ENCODE measurements at regions not wholly inside any gene's neighbourhood (a gene's known extent, or its start where the extent isn't known, plus 50 kb on each side); places are given as distances from the start of the nearest gene placed in this dataset.

DNA sequence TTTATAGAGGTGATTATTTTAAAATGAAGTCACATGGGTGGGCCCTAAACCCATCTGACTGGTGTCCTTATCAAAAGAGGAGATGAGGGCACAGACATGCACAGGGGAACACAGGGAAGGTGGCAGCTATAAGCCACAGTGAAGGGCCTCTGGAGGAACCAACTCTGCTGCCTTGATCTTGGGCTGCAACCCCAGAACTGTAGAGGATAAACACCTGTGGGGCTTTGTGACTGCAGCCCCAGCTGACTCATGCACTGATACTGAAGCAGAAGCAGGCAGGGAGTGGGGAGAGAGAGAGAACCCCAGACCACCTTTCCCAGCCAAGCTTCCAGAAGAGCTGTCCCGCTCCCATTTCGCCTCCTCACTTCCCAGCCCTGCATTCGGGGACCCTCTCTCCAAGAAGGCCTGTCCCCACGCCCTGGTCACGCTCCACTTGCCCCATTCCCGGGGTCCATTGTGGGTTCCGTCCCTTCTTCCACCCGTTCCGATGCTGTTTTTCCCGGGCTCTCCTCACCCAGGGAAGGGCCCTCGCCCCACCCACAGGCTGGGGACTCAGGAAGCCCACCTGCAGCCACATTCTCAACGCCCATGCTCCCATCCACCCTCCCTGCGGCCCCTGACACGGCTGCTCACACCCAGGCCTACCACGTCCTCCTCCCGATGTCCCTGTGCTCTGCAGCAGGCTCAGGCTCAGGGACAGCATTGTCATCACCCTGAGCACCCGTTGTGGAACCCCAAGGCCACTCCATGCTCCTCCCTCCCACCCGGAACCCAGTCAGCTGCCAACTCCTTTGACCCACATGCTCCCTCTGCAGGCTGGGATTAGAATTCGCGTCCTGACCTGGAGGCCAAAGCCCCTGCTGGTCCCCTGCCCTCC, 90.8 kb upstream of the SHANK2 start:
- H3K27ac ChIP-seq (ENCODE audit: low read depth, low read length, poor library complexity, severe bottlenecking), result no peak overlapping the region
- no peak overlapping the region for H3K4me2 ChIP-seq (ENCODE audit: low read length)
- H3K9me2 ChIP-seq (ENCODE audit: low read depth, low read length), result no peaks in the 10 kb centered on the region
- no peak overlapping the region for H3K9ac ChIP-seq (ENCODE audit: low read length)
- no peak overlapping the region for H3K4me3 ChIP-seq (ENCODE audit: low read depth, low read length, poor library complexity, severe bottlenecking)
- no peaks in the 10 kb centered on the region for H3K79me2 ChIP-seq (ENCODE audit: insufficient read depth, low read length)
- no peaks in the 10 kb centered on the region for H3K9me3 ChIP-seq (ENCODE audit: low read length)
- H3F3A ChIP-seq (ENCODE audit: insufficient read depth, low read length), result no peaks in the 10 kb centered on the region
- TF ChIP-seq, protein P1, sequence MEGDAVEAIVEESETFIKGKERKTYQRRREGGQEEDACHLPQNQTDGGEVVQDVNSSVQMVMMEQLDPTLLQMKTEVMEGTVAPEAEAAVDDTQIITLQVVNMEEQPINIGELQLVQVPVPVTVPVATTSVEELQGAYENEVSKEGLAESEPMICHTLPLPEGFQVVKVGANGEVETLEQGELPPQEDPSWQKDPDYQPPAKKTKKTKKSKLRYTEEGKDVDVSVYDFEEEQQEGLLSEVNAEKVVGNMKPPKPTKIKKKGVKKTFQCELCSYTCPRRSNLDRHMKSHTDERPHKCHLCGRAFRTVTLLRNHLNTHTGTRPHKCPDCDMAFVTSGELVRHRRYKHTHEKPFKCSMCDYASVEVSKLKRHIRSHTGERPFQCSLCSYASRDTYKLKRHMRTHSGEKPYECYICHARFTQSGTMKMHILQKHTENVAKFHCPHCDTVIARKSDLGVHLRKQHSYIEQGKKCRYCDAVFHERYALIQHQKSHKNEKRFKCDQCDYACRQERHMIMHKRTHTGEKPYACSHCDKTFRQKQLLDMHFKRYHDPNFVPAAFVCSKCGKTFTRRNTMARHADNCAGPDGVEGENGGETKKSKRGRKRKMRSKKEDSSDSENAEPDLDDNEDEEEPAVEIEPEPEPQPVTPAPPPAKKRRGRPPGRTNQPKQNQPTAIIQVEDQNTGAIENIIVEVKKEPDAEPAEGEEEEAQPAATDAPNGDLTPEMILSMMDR (IDR thresholded peaks at IDR 0.05; ENCODE audit: low read length), result peak; percentile 49
- no peak for TF ChIP-seq EZH2 (IDR thresholded peaks at IDR 0.05; ENCODE audit: borderline replicate concordance, low read length)
- no peaks in the 10 kb centered on the region for H3K4me1 ChIP-seq (ENCODE audit: insufficient read depth, low read length, severe bottlenecking)
- no peaks in the 10 kb centered on the region for H3K36me3 ChIP-seq (ENCODE audit: insufficient read depth, low read length)
- no peaks in the 10 kb centered on the region; the same call in 1 of the 2 replicates for H3K27me3 ChIP-seq (ENCODE audit: insufficient read depth, low read length)
- no peaks in the 10 kb centered on the region for H4K20me1 ChIP-seq (ENCODE audit: insufficient read depth, low read length)
- H2AFZ ChIP-seq (ENCODE audit: low read length), result no peak overlapping the region

GRCh38 chr11:71342116-71342515, 89.7 kb upstream of the SHANK2 start:
- no peaks in the 10 kb centered on the region for H3K9me2 ChIP-seq (ENCODE audit: low read depth, low read length)
- TF ChIP-seq EZH2 (IDR thresholded peaks at IDR 0.05; ENCODE audit: borderline replicate concordance, low read length), result no peak
- TF ChIP-seq, protein P1 (IDR thresholded peaks at IDR 0.05; ENCODE audit: low read length), result no peak
- no peaks in the 10 kb centered on the region for H3K4me1 ChIP-seq (ENCODE audit: insufficient read depth, low read length, severe bottlenecking)

DNA sequence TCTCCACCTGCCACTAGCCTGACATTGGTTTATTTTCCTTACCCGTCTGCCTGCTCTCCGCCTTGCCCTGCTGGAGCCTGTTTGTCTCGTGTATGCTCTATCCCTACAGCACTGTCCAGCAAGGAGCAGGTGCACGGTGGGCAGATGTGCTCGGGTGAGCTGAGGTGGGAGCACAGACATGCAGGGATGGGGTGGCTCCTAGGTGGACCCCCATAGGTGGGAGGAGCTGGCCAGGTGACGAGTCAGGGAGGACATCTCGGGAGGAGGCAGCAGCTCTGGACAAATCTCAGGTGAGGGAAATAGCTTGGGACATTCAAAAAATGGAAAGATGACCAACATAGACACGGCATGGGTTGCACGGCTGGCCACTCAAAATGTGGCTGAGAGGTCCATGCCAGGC, 89.2 kb upstream of the SHANK2 start:
- Histone ChIP-seq H3K27ac (ENCODE audit: low read depth, low read length, poor library complexity, severe bottlenecking) (no peak overlapping the region), H3K27me3 (ENCODE audit: insufficient read depth, low read length) (no peaks in the 10 kb centered on the region; the same call in 1 of the 2 replicates), H3K79me2 (ENCODE audit: insufficient read depth, low read length) (no peaks in the 10 kb centered on the region)

More at GRCh38 chr11:71342116-71342515, 89.7 kb upstream of the SHANK2 start:
- Histone ChIP-seq H3F3A (ENCODE audit: insufficient read depth, low read length) (no peaks in the 10 kb centered on the region), H3K36me3 (ENCODE audit: insufficient read depth, low read length) (no peaks in the 10 kb centered on the region), H3K27me3 (ENCODE audit: insufficient read depth, low read length) (no peaks in the 10 kb centered on the region; the same call in 1 of the 2 replicates), H3K4me2 (ENCODE audit: low read length) (no peak overlapping the region), H3K4me3 (ENCODE audit: low read depth, low read length, poor library complexity, severe bottlenecking) (no peak overlapping the region), H3K27ac (ENCODE audit: low read depth, low read length, poor library complexity, severe bottlenecking) (no peak overlapping the region), H3K9me3 (ENCODE audit: low read length) (no peaks in the 10 kb centered on the region), H3K9ac (ENCODE audit: low read length) (no peak overlapping the region), H3K79me2 (ENCODE audit: insufficient read depth, low read length) (no peaks in the 10 kb centered on the region), H2AFZ (ENCODE audit: low read length) (no peak overlapping the region), H4K20me1 (ENCODE audit: insufficient read depth, low read length) (no peaks in the 10 kb centered on the region)

More for the DNA sequence above, 89.2 kb upstream of the SHANK2 start:
- TF ChIP-seq, protein P1 (IDR thresholded peaks at IDR 0.05; ENCODE audit: low read length), result no peak
- TF ChIP-seq EZH2 (IDR thresholded peaks at IDR 0.05; ENCODE audit: borderline replicate concordance, low read length), result no peak
- no peaks in the 10 kb centered on the region for H3K9me2 ChIP-seq (ENCODE audit: low read depth, low read length)
- H3F3A ChIP-seq (ENCODE audit: insufficient read depth, low read length), result no peaks in the 10 kb centered on the region
- H3K9me3 ChIP-seq (ENCODE audit: low read length), result no peaks in the 10 kb centered on the region
- no peak overlapping the region for H2AFZ ChIP-seq (ENCODE audit: low read length)
- no peak overlapping the region for H3K4me2 ChIP-seq (ENCODE audit: low read length)
- no peaks in the 10 kb centered on the region for H3K4me1 ChIP-seq (ENCODE audit: insufficient read depth, low read length, severe bottlenecking)
- no peak overlapping the region for H3K4me3 ChIP-seq (ENCODE audit: low read depth, low read length, poor library complexity, severe bottlenecking)
- H4K20me1 ChIP-seq (ENCODE audit: insufficient read depth, low read length), result no peaks in the 10 kb centered on the region
- H3K9ac ChIP-seq (ENCODE audit: low read length), result no peak overlapping the region
- no peaks in the 10 kb centered on the region for H3K36me3 ChIP-seq (ENCODE audit: insufficient read depth, low read length)
